Loucy (cell line): ENCODE measurements at regions not wholly inside any gene's neighbourhood (a gene's known extent, or its start where the extent isn't known, plus 50 kb on each side); places are given as distances from the start of the nearest gene placed in this dataset.

Experiments used
- CTCF ChIP-seq: fragments of 200-600 bp; sonication (generic); conservative IDR thresholded peaks from 2 replicates; pipeline ENCODE4 v1.5.1; 2014; ENCODE audit warnings: mild to moderate bottlenecking, antibody characterized with exemption, low read length
- EZH2phosphoT487 ChIP-seq: fragments of 200-600 bp; IDR thresholded peaks from 2 replicates; pipeline ENCODE4 v1.6.1; 2018; ENCODE audit warnings: antibody characterized with exemption, mild to moderate bottlenecking, moderate library complexity, borderline replicate concordance

GRCh38 chr14:49994951-49995561 lies 102.2 kb downstream of the ARF6 start:
- TF ChIP-seq CTCF (no peak), EZH2phosphoT487 (no peak)
